HG03159 (cell line): ENCODE measurements at regions not wholly inside any gene's neighbourhood (a gene's known extent, or its start where the extent isn't known, plus 50 kb on each side); places are given as distances from the start of the nearest gene placed in this dataset.

Experiments
- ATAC-seq: cut with Tn5 transposase; IDR thresholded peaks from one replicate; pipeline ENCODE4 v1.9.1; 2021; ENCODE audit warnings: mild to moderate bottlenecking, moderate library complexity; ENCODE audit not compliant: unreplicated experiment

- ATAC-seq, result no peak
Measured at GRCh38 chr13:109537584-109537983, 248.8 kb downstream of the IRS2 start.

- ATAC-seq, result no peak
Measured at GRCh38 chr13:109533350-109533749, 253.0 kb downstream of the IRS2 start.

- ATAC-seq, result no peak
Measured at GRCh38 chr13:109529964-109530363, 256.4 kb downstream of the IRS2 start.

GRCh38 chr13:109521719-109522118, 264.7 kb downstream of the IRS2 start:
- ATAC-seq, result no peak

- ATAC-seq, result no peak
Measured at GRCh38 chr13:109517517-109517916, 268.9 kb downstream of the IRS2 start.

- no peak for ATAC-seq
Measured at GRCh38 chr13:109516186-109516585, 270.2 kb downstream of the IRS2 start.

- no peak for ATAC-seq
Measured at GRCh38 chr13:109510013-109510412, 276.4 kb downstream of the IRS2 start.

GRCh38 chr13:109509154-109509900, 277.1 kb downstream of the IRS2 start:
- ATAC-seq, result no peak

- ATAC-seq, result no peak
Measured at GRCh38 chr13:109500146-109500773, 286.1 kb downstream of the IRS2 start.

- no peak for ATAC-seq
Measured at GRCh38 chr13:109497917-109498316, 288.5 kb downstream of the IRS2 start.

- ATAC-seq, result no peak
Measured at GRCh38 chr13:109496216-109496615, 290.2 kb downstream of the IRS2 start.

GRCh38 chr13:109494925-109495369, 291.4 kb downstream of the IRS2 start:
- ATAC-seq, result no peak

GRCh38 chr13:109485136-109485794, 301.1 kb downstream of the IRS2 start:
- ATAC-seq, result no peak

GRCh38 chr13:109483284-109483683, 303.1 kb downstream of the IRS2 start:
- ATAC-seq, result no peak

- no peak for ATAC-seq
Measured at GRCh38 chr13:109481040-109481439, 305.3 kb downstream of the IRS2 start.

- no peak for ATAC-seq
Measured at GRCh38 chr13:109480011-109480955, 306.1 kb downstream of the IRS2 start.

- ATAC-seq, result no peak
Measured at GRCh38 chr13:109479534-109479933, 306.8 kb downstream of the IRS2 start.

GRCh38 chr13:109476001-109476400, 310.4 kb downstream of the IRS2 start:
- ATAC-seq, result no peak

- ATAC-seq, result no peak
Measured at GRCh38 chr13:109468123-109468522, 318.3 kb downstream of the IRS2 start.

GRCh38 chr13:109465148-109465547, 321.2 kb downstream of the IRS2 start:
- ATAC-seq, result no peak
